SU-DHL-6 (cell line): ENCODE measurements at regions not wholly inside any gene's neighbourhood (a gene's known extent, or its start where the extent isn't known, plus 50 kb on each side); places are given as distances from the start of the nearest gene placed in this dataset.
"Not testable (repeated sequence)": the region's sequence is repeated elsewhere in the genome, so short reads cannot be mapped to it uniquely, and the experiment has no call there.

ENCODE experiments used
- H2AFZ ChIP-seq: fragments of 200-600 bp; sonication (generic); 2 replicates; pipeline ENCODE4 v1.6.1; 2014; ENCODE audit warnings: low read depth, mild to moderate bottlenecking, moderate library complexity, mixed read lengths, antibody characterized with exemption, low read length; ENCODE audit not compliant: severe bottlenecking
- H3F3A ChIP-seq: fragments of 200-600 bp; shearing (Covaris generic); 2 replicates; pipeline ENCODE4 v1.6.0; 2016; ENCODE audit warnings: antibody characterized with exemption, mild to moderate bottlenecking; ENCODE audit not compliant: insufficient read depth
- H3K27ac ChIP-seq: fragments of 200-600 bp; sonication (generic); 2 replicates; pipeline ENCODE4 v1.5.1; 2016; ENCODE audit warnings: low read depth, mild to moderate bottlenecking, low read length, moderate library complexity, mixed read lengths
- H3K27me3 ChIP-seq: fragments of 200-600 bp; sonication (generic), shearing (Covaris generic); 2 replicates; pipeline ENCODE4 v1.6.0; 2014; ENCODE audit warnings: mild to moderate bottlenecking, low read length
- H3K36me3 ChIP-seq: fragments of 200-600 bp; sonication (generic); 2 replicates; pipeline ENCODE4 v1.6.1; 2014; ENCODE audit warnings: mild to moderate bottlenecking, low read length, mixed read lengths
- H3K4me2 ChIP-seq: fragments of 300-600, 200-600 bp; shearing (Covaris generic), sonication (generic); 2 replicates; pipeline ENCODE4 v1.6.0; 2014; ENCODE audit warnings: low read length, low read depth, mild to moderate bottlenecking; ENCODE audit not compliant: poor library complexity, severe bottlenecking
- H3K4me3 ChIP-seq: fragments of 200-600 bp; sonication (generic); 2 replicates; pipeline ENCODE4 v1.5.1; 2014; ENCODE audit warnings: antibody characterized with exemption, low read length, mild to moderate bottlenecking, mixed read lengths; ENCODE audit not compliant: insufficient read depth, poor library complexity, severe bottlenecking
- H3K79me2 ChIP-seq: fragments of 200-600 bp; sonication (generic); 2 replicates; pipeline ENCODE4 v1.6.1; 2014; ENCODE audit warnings: mild to moderate bottlenecking, low read length, moderate library complexity; ENCODE audit not compliant: insufficient read depth
- H3K9ac ChIP-seq: fragments of 200-600 bp; sonication (generic); 2 replicates; pipeline ENCODE4 v1.7.0; 2014; ENCODE audit warnings: mild to moderate bottlenecking, low read length
- H3K9me2 ChIP-seq: fragments of 200-600 bp; sonication (generic); replicated peaks from 2 replicates; pipeline ENCODE4 v1.6.1; 2014; ENCODE audit warnings: low read length; ENCODE audit not compliant: insufficient read depth
- H3K9me3 ChIP-seq: fragments of 200-600 bp; sonication (generic); 2 replicates; pipeline ENCODE4 v1.6.1; 2014; ENCODE audit warnings: low read length, mixed read lengths; ENCODE audit not compliant: insufficient read depth
- H4K20me1 ChIP-seq: fragments of 200-600 bp; sonication (generic); 2 replicates; pipeline ENCODE4 v1.6.1; 2014; ENCODE audit warnings: low read depth, mild to moderate bottlenecking, antibody characterized with exemption, low read length, moderate library complexity, mixed read lengths
- EZH2phosphoT487 ChIP-seq: fragments of 200-600 bp; sonication (generic), shearing (Covaris generic); conservative IDR thresholded peaks from 2 replicates; pipeline ENCODE4 v1.6.1; 2018; ENCODE audit warnings: mild to moderate bottlenecking, antibody characterized with exemption, low read length, moderate library complexity, mixed read lengths
- TF ChIP-seq, protein P1 (sequence below): fragments of 200-600 bp; sonication (generic); IDR thresholded peaks from one replicate; pipeline ENCODE4 v1.5.1; 2017; ENCODE audit warnings: antibody characterized with exemption, mild to moderate bottlenecking, low read length, moderate library complexity; ENCODE audit not compliant: insufficient read depth, poor library complexity, severe bottlenecking

- not testable (repeated sequence) for H3K9ac ChIP-seq, H3K9me3 ChIP-seq, H3K36me3 ChIP-seq, H3K4me3 ChIP-seq, H3K9me2 ChIP-seq, H3K27ac ChIP-seq, H3K27me3 ChIP-seq, H4K20me1 ChIP-seq, H3F3A ChIP-seq, H2AFZ ChIP-seq, H3K79me2 ChIP-seq, H3K4me2 ChIP-seq
These were observed 127.5 kb upstream of the SATB1 start for GRCh38 chr3:18552579-18553105.

- no peaks in the 10 kb centered on the region; the same call in 1 of the 2 replicates for H3K9me2 ChIP-seq
- no peaks in the 10 kb centered on the region for H4K20me1 ChIP-seq
- TF ChIP-seq, protein P1, sequence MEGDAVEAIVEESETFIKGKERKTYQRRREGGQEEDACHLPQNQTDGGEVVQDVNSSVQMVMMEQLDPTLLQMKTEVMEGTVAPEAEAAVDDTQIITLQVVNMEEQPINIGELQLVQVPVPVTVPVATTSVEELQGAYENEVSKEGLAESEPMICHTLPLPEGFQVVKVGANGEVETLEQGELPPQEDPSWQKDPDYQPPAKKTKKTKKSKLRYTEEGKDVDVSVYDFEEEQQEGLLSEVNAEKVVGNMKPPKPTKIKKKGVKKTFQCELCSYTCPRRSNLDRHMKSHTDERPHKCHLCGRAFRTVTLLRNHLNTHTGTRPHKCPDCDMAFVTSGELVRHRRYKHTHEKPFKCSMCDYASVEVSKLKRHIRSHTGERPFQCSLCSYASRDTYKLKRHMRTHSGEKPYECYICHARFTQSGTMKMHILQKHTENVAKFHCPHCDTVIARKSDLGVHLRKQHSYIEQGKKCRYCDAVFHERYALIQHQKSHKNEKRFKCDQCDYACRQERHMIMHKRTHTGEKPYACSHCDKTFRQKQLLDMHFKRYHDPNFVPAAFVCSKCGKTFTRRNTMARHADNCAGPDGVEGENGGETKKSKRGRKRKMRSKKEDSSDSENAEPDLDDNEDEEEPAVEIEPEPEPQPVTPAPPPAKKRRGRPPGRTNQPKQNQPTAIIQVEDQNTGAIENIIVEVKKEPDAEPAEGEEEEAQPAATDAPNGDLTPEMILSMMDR, result no peak
- TF ChIP-seq EZH2phosphoT487, result no peak
- no peak overlapping the region for H3K4me2 ChIP-seq
- H2AFZ ChIP-seq, result no peak overlapping the region
- no peak overlapping the region for H3K9ac ChIP-seq
- H3K4me3 ChIP-seq, result no peak overlapping the region
- no peaks in the 10 kb centered on the region for H3K36me3 ChIP-seq
- no peak overlapping the region for H3K27ac ChIP-seq
- H3K27me3 ChIP-seq, result no peaks in the 10 kb centered on the region
- no peaks in the 10 kb centered on the region for H3K79me2 ChIP-seq
- no peaks in the 10 kb centered on the region for H3K9me3 ChIP-seq
- no peaks in the 10 kb centered on the region for H3F3A ChIP-seq
These were observed 121.5 kb upstream of the SATB1 start for GRCh38 chr3:18546632-18547031.

- H3K79me2 ChIP-seq, result no peaks in the 10 kb centered on the region
- H3K27ac ChIP-seq, result no peak overlapping the region
- no peak overlapping the region for H2AFZ ChIP-seq
- no peaks in the 10 kb centered on the region for H3K9me3 ChIP-seq
- H3K27me3 ChIP-seq, result no peaks in the 10 kb centered on the region
- H3K9ac ChIP-seq, result no peak overlapping the region
- no peak for TF ChIP-seq EZH2phosphoT487
- TF ChIP-seq, protein P1, result no peak
- no peaks in the 10 kb centered on the region for H4K20me1 ChIP-seq
- H3K36me3 ChIP-seq, result no peaks in the 10 kb centered on the region
- no peaks in the 10 kb centered on the region for H3F3A ChIP-seq
- H3K4me2 ChIP-seq, result no peak overlapping the region
- H3K9me2 ChIP-seq, result no peaks in the 10 kb centered on the region; the same call in 1 of the 2 replicates
- no peak overlapping the region for H3K4me3 ChIP-seq
These were observed 119.0 kb upstream of the SATB1 start for GRCh38 chr3:18544146-18544545.

GRCh38 chr3:18538463-18539230, 113.5 kb upstream of the SATB1 start:
- H3K9me3 ChIP-seq, result no peaks in the 10 kb centered on the region
- no peak overlapping the region for H3K9ac ChIP-seq
- H3K27ac ChIP-seq, result no peak overlapping the region

More at GRCh38 chr3:18538463-18539230, 113.5 kb upstream of the SATB1 start:
- no peak for TF ChIP-seq EZH2phosphoT487
- TF ChIP-seq, protein P1, result no peak
- H3F3A ChIP-seq, result no peaks in the 10 kb centered on the region
- no peak overlapping the region for H3K4me2 ChIP-seq
- no peaks in the 10 kb centered on the region for H4K20me1 ChIP-seq
- H2AFZ ChIP-seq, result no peak overlapping the region
- H3K9me2 ChIP-seq, result no peaks in the 10 kb centered on the region
- no peaks in the 10 kb centered on the region for H3K79me2 ChIP-seq
- H3K27me3 ChIP-seq, result no peaks in the 10 kb centered on the region
- no peak overlapping the region for H3K4me3 ChIP-seq
- no peaks in the 10 kb centered on the region for H3K36me3 ChIP-seq
